ENCODE measurements at regions not wholly inside any gene's neighbourhood (a gene's known extent, or its start where the extent isn't known, plus 50 kb on each side); places are given as distances from the start of the nearest gene placed in this dataset.
"Not testable (repeated sequence)": the region's sequence is repeated elsewhere in the genome, so short reads cannot be mapped to it uniquely, and the experiment has no call there.

- no peak overlapping the region for H3K4me3 ChIP-seq (ENCODE audit: low read depth, low read length)
- no peak for DNase-seq (ENCODE audit: low read depth)
- TF ChIP-seq, protein P1, sequence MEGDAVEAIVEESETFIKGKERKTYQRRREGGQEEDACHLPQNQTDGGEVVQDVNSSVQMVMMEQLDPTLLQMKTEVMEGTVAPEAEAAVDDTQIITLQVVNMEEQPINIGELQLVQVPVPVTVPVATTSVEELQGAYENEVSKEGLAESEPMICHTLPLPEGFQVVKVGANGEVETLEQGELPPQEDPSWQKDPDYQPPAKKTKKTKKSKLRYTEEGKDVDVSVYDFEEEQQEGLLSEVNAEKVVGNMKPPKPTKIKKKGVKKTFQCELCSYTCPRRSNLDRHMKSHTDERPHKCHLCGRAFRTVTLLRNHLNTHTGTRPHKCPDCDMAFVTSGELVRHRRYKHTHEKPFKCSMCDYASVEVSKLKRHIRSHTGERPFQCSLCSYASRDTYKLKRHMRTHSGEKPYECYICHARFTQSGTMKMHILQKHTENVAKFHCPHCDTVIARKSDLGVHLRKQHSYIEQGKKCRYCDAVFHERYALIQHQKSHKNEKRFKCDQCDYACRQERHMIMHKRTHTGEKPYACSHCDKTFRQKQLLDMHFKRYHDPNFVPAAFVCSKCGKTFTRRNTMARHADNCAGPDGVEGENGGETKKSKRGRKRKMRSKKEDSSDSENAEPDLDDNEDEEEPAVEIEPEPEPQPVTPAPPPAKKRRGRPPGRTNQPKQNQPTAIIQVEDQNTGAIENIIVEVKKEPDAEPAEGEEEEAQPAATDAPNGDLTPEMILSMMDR (IDR thresholded peaks at IDR 0.05; ENCODE audit: control insufficient read depth, extremely low read depth, insufficient read depth), result peak; percentile 39
These were observed 1466.1 kb upstream of the SEL1L start for GRCh38 chr14:82999802-83000201.

GRCh38 chr14:83004456-83005006 lies 1470.9 kb upstream of the SEL1L start:
- TF ChIP-seq, protein P1 (IDR thresholded peaks at IDR 0.05; ENCODE audit: control insufficient read depth, extremely low read depth, insufficient read depth), result no peak
- DNase-seq (ENCODE audit: low read depth), result no peak
- no peak overlapping the region for H3K4me3 ChIP-seq (ENCODE audit: low read depth, low read length)

DNA sequence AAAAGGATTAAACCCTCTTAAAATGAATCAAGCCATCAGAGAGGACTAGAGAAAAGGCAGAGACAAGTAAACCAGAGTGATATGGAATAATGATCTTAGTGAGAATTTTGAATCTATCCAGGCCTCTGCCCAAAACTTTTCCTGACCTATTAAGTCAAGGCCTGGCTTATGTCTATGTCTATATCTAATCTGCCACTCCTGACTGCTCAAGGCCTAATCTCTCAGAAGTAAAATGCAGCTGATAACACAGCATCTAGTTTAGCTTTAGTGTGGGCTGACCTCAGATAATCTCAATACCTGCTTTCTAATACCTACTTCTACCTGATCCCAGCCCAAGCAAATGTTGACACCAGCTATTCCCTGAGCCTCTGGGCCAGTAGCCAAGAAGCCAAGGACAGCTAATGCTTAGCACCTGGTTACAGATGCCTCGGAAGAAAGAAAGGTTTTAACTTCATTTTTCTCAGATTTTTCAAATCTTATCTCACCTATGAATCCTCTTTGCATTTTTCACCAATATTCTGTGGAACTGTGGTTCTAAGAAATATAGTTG lies 1472.5 kb upstream of the SEL1L start:
- TF ChIP-seq, protein P1 (IDR thresholded peaks at IDR 0.05; ENCODE audit: control insufficient read depth, extremely low read depth, insufficient read depth), result no peak
- DNase-seq (ENCODE audit: low read depth), result no peak
- H3K4me3 ChIP-seq (ENCODE audit: low read depth, low read length), result no peak overlapping the region

DNA sequence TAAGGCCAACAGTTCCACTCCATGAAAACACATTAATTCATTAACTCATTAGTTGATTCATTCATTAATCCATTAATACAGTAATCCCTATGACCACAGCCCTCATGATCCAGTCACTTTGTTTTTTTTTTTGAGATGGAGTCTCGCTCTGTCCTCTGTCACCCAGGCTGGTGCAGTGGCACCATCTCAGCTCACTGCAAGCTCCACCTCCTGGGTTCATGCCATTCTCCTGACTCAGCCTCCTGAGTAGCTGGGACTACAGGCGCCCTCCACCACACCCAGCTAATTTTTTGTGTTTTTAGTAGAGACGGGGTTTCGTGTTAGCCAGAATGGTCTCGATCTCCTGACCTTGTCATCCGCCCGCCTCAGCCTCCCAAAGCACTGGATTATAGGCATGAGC lies 1473.4 kb upstream of the SEL1L start:
- not testable (repeated sequence) for DNase-seq (ENCODE audit: low read depth); H3K4me3 ChIP-seq (ENCODE audit: low read depth, low read length)

GRCh38 chr14:83007641-83008225 lies 1474.1 kb upstream of the SEL1L start:
- TF ChIP-seq, protein P1 (IDR thresholded peaks at IDR 0.05; ENCODE audit: control insufficient read depth, extremely low read depth, insufficient read depth), result no peak
- DNase-seq (ENCODE audit: low read depth), result no peak

GRCh38 chr14:83017296-83017695 lies 1483.6 kb upstream of the SEL1L start:
- TF ChIP-seq, protein P1 (IDR thresholded peaks at IDR 0.05; ENCODE audit: control insufficient read depth, extremely low read depth, insufficient read depth), result no peak

More at GRCh38 chr14:83007641-83008225, 1474.1 kb upstream of the SEL1L start:
- H3K4me3 ChIP-seq (ENCODE audit: low read depth, low read length), result no peak overlapping the region

GRCh38 chr14:83019744-83020414 lies 1486.2 kb upstream of the SEL1L start:
- DNase-seq (ENCODE audit: low read depth), result no peak
- TF ChIP-seq, protein P1 (IDR thresholded peaks at IDR 0.05; ENCODE audit: control insufficient read depth, extremely low read depth, insufficient read depth), result no peak
- H3K4me3 ChIP-seq (ENCODE audit: low read depth, low read length), result no peak overlapping the region

More at GRCh38 chr14:83017296-83017695, 1483.6 kb upstream of the SEL1L start:
- no peak for DNase-seq (ENCODE audit: low read depth)
- H3K4me3 ChIP-seq (ENCODE audit: low read depth, low read length), result no peak overlapping the region

Measured in LNCaP clone FGC (cell line).